Motor neuron (in vitro differentiated cells): ENCODE measurements at regions not wholly inside any gene's neighbourhood (a gene's known extent, or its start where the extent isn't known, plus 50 kb on each side); places are given as distances from the start of the nearest gene placed in this dataset.

Experiments
- ATAC-seq, 8 experiments: fragments of 200-7000 bp; cut with Tn5 transposase; replicated peaks in 6 of 8; 2 replicates each; pipeline ENCODE4 v1.8.0; 2021; ENCODE audit warnings: mild to moderate bottlenecking in 8 of 8, moderate library complexity in 8 of 8
- H3K27ac ChIP-seq, 2 donors: fragments of 250-450 bp; sonication (Bioruptor Pico); 2 replicates each; pipeline ENCODE4 v1.9.0; 2021; ENCODE audit warnings: antibody characterized with exemption in 2 of 2, mild to moderate bottlenecking in 2 of 2, moderate library complexity in 1 of 2
- H3K4me1 ChIP-seq, 2 donors: fragments of 250-450 bp; sonication (Bioruptor Pico); replicated peaks in 1 of 2; 2 replicates each; pipeline ENCODE4 v1.6.1; 2021; ENCODE audit warnings: antibody characterized with exemption in 2 of 2, mild to moderate bottlenecking in 2 of 2, moderate library complexity in 1 of 2
- H3K4me3 ChIP-seq, 5 donors: fragments of 250-450 bp; sonication (Bioruptor Pico); 2 replicates each; pipeline ENCODE4 v1.9.0; 2021; ENCODE audit warnings: antibody characterized with exemption in 5 of 5, mild to moderate bottlenecking in 5 of 5, moderate library complexity in 4 of 5
- WGBS, 10 experiments: fragments of 450-650 bp; shearing (Covaris generic); methylation state at CpG; one replicate each; pipeline ENCODE4 v1.0.0; 2022; 5-methylcytosine and 5-hydroxymethylcytosine counted together
- in situ Hi-C, 9 experiments: fragments of 400-800 bp; cut with MboI; loops; one replicate each; pipeline ENCODE4 v1.15.0; 2021; ENCODE audit warnings: low sequenced_read_pairs in 9 of 9, low pct_unique_long_range_greater_than_20kb in 2 of 9; ENCODE audit not compliant: unreplicated experiment in 9 of 9

DNA sequence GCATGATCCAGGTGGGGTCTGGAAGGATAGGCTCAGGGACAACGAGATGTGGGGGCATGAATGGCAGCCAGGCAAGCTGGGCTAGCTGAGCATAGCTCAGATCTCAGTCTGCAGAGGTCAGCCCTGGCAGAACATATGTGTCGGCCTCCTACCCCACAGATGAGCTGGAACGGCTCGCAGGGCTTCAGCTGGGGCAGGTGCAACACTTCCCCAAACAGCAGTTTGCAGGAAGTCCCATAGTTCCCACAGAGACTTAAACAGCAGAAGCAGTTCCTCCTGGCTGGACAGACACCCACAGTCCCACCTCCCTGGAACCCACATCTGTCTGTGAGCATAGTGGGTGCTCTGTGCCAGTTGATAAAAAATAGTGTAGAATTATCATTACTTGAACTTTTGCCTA is 404.6 kb downstream of the GADD45G start:
- no peak overlapping the region for H3K27ac ChIP-seq
- in situ Hi-C loops: loop anchor here in 1 of 9 experiments (25.0 kb wide), 1 partner anchor 103 kb away; no protein-coding TSS in a partner anchor
- H3K4me3 ChIP-seq: no peak overlapping the region
- no peak for ATAC-seq
- WGBS, 10 experiments: 29 to 100% (median 90%) methylated on average over 1 to 4 of the region's 4 CpGs; no CpG with 5 or more reads in 5 of the 10 experiments
- H3K4me1 ChIP-seq: peaks cover 0 to 4% of the 10 kb centered on the region in 2 donors

DNA sequence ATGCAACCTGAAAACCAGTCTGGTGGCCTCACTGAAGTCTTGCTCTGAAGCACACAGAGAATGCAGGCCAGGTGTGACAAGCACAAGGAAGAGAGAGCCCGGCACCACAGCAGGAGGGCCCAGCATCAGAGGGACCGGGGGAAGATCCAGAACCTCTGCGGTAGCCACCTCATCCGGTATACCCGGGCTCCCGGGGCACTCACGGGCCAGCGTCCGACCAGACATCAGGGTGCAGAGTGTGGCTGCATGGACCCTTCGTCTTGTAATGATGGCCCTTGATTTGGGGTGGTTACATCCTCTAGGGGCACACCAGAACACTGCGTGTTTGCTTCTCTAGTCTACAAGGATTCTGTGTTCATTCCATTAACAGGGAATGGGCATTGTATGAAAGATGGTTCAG is 406.0 kb downstream of the GADD45G start:
- peaks cover 0 to 4% of the 10 kb centered on the region in 2 donors for H3K4me1 ChIP-seq
- in situ Hi-C loops: loop anchor here in 1 of 9 experiments (25.0 kb wide), 1 partner anchor 102 kb away; no protein-coding TSS in a partner anchor
- H3K4me3 ChIP-seq: no peak overlapping the region
- no peak for ATAC-seq
- WGBS, 10 experiments: 24 to 98% (median 90%) methylated on average over 2 to 10 of the region's 11 CpGs; no CpG with 5 or more reads in 5 of the 10 experiments
- H3K27ac ChIP-seq: no peak overlapping the region

DNA sequence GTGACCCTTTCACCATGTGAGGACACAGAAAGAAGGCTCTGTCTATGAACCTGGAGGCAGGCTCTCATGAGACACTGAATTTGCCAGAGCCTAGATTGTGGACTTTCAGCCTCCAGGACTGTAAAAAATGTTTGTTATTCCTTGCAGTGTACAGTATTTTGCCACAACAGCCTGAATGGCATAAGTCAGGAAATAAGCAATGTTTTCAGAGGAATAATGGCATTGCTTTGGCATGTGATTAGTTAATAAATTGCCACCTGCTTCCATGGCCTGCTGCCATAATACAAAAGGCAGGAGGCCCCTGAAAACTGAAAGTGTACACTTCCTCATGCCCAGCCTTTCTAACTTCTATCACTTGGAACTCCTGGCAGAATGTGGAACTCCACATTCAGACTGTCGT is 408.1 kb downstream of the GADD45G start:
- Histone ChIP-seq H3K4me3 (no peak overlapping the region), H3K4me1 (peaks cover 0 to 4% of the 10 kb centered on the region in 2 donors), H3K27ac (no peak overlapping the region)
- no peak for ATAC-seq
- in situ Hi-C loops: loop anchor here in 1 of 9 experiments (25.0 kb wide), 1 partner anchor 99 kb away; no protein-coding TSS in a partner anchor
- 20 to 100% (median 80%) methylated on average over 1 of the region's 1 CpG; no CpG with 5 or more reads in 4 of the 10 experiments for WGBS, 10 experiments

GRCh38 chr9:90013778-90014177 is 409.0 kb downstream of the GADD45G start:
- no peak overlapping the region for H3K4me3 ChIP-seq
- in situ Hi-C loops: loop anchor here in 1 of 9 experiments (25.0 kb wide), 1 partner anchor 99 kb away; no protein-coding TSS in a partner anchor
- no peak overlapping the region for H3K27ac ChIP-seq
- H3K4me1 ChIP-seq: no peaks in the 10 kb centered on the region
- no peak for ATAC-seq
- WGBS, 10 experiments: 26 to 100% (median 73%) methylated on average over 1 to 6 of the region's 8 CpGs; no CpG with 5 or more reads in 3 of the 10 experiments

GRCh38 chr9:90014421-90014820 is 409.6 kb downstream of the GADD45G start:
- 80 to 96% (median 91%) methylated on average over 2 to 9 of the region's 9 CpGs; no CpG with 5 or more reads in 4 of the 10 experiments for whole genome bisulfite sequencing, 10 experiments
- no peak for ATAC-seq
- H3K4me3 ChIP-seq: no peak overlapping the region
- no peak overlapping the region for H3K27ac ChIP-seq
- in situ Hi-C loops: loop anchor here in 1 of 9 experiments (25.0 kb wide), 1 partner anchor 98 kb away; no protein-coding TSS in a partner anchor
- H3K4me1 ChIP-seq: no peaks in the 10 kb centered on the region

GRCh38 chr9:90016272-90016671 is 411.5 kb downstream of the GADD45G start:
- Histone ChIP-seq H3K27ac (no peak overlapping the region), H3K4me3 (no peak overlapping the region), H3K4me1 (no peaks in the 10 kb centered on the region)
- in situ Hi-C loops: loop anchor here in 1 of 9 experiments (25.0 kb wide), 1 partner anchor 96 kb away; no protein-coding TSS in a partner anchor
- 0 to 67% (median 38%) methylated on average over 1 of the region's 1 CpG; no CpG with 5 or more reads in 3 of the 10 experiments for WGBS, 10 experiments
- no peak for ATAC-seq

GRCh38 chr9:90017679-90018078 is 412.9 kb downstream of the GADD45G start:
- in situ Hi-C loops: loop anchor here in 1 of 9 experiments (25.0 kb wide), 1 partner anchor 95 kb away; no protein-coding TSS in a partner anchor

DNA sequence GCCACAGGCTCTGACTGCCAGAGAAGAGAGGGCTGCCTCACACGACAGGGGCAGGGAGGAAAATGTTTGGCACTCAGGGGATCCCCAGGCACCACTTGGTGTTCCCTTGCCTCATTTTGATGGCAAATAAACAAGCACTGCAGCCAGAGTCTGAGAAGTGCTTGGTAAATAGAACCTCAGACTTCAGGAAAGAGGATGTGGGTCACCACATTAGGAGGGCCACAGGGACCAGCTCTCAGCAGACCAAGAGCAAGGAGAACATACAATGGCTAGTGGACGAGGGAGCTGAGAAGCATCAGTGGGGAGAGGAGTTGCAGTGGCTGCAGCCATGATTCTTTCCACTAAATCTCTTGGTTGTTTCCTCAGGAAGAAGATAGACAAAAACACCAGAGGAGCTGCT is 413.9 kb downstream of the GADD45G start:
- no peak for ATAC-seq
- no peak overlapping the region for H3K27ac ChIP-seq
- in situ Hi-C loops: loop anchor here in 1 of 9 experiments (25.0 kb wide), 1 partner anchor 94 kb away; no protein-coding TSS in a partner anchor
- WGBS, 10 experiments: 0 to 100% (median 63%) methylated on average over 1 of the region's 2 CpGs; no CpG with 5 or more reads in 2 of the 10 experiments
- H3K4me1 ChIP-seq: no peaks in the 10 kb centered on the region
- H3K4me3 ChIP-seq: no peak overlapping the region

More at GRCh38 chr9:90017679-90018078, 412.9 kb downstream of the GADD45G start:
- Histone ChIP-seq H3K27ac (no peak overlapping the region), H3K4me3 (no peak overlapping the region), H3K4me1 (no peaks in the 10 kb centered on the region)
- ATAC-seq: no peak
- WGBS, 10 experiments: 67 to 100% (median 79%) methylated on average over 2 to 6 of the region's 7 CpGs; no CpG with 5 or more reads in 5 of the 10 experiments

GRCh38 chr9:90019626-90020025 is 414.8 kb downstream of the GADD45G start:
- H3K4me3 ChIP-seq: no peak overlapping the region
- ATAC-seq: no peak
- no peak overlapping the region for H3K27ac ChIP-seq
- H3K4me1 ChIP-seq: no peaks in the 10 kb centered on the region
- in situ Hi-C loops: loop anchor here in 1 of 9 experiments (25.0 kb wide), 1 partner anchor 93 kb away; no protein-coding TSS in a partner anchor
- WGBS, 10 experiments: 27 to 94% (median 80%) methylated on average over 2 to 7 of the region's 9 CpGs; no CpG with 5 or more reads in 2 of the 10 experiments

GRCh38 chr9:90020276-90020871 is 415.6 kb downstream of the GADD45G start:
- 0 to 84% (median 64%) methylated on average over 1 to 7 of the region's 7 CpGs for WGBS, 10 experiments
- Histone ChIP-seq H3K4me1 (no peaks in the 10 kb centered on the region), H3K4me3 (no peak overlapping the region), H3K27ac (no peak overlapping the region)
- in situ Hi-C loops: loop anchor here in 1 of 9 experiments (25.0 kb wide), 1 partner anchor 92 kb away; no protein-coding TSS in a partner anchor
- peak in 1 of 8 experiments; percentile 22 for ATAC-seq

DNA sequence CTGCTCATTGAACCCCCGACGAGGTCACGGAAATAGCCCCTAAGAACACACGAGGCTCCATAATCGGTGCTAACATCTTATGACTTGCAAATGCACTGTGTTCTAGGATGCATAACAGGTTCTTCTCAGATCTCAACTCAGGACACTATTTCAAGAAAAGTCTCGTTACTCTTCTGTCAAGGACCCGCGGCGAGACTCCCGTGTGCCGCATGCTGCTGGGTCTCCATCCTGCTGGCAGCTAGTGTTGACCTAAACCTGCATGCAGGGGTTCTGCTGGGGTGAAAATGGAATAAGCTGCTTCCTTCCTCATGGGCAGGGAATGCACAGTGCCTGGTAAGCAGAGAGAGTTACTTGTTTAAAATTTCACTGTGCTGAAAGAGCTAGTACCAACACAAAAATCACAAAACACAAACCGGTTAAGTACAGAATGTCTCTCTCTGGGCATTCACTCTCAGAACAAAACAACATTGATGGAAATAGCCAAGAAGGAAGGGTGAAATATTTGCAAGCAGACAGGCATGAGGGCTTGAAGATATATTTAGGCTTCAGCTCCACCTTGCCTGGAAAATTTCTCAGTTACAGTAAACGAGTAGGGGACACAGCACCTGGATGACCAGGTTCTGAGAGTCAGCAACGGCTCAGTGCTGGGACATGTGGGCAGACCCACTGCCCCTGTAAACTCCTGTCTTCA is 416.5 kb downstream of the GADD45G start:
- in situ Hi-C loops: loop anchor here in 1 of 9 experiments (25.0 kb wide), 1 partner anchor 91 kb away; no protein-coding TSS in a partner anchor
- Histone ChIP-seq H3K27ac (no peak overlapping the region), H3K4me1 (no peaks in the 10 kb centered on the region), H3K4me3 (no peak overlapping the region)
- 59 to 100% (median 85%) methylated on average over 1 to 13 of the region's 14 CpGs; no CpG with 5 or more reads in 1 of the 10 experiments for WGBS, 10 experiments
- no peak for ATAC-seq

GRCh38 chr9:90022474-90022873 is 417.7 kb downstream of the GADD45G start:
- no peak for ATAC-seq

More at GRCh38 chr9:90022474-90022873, 417.7 kb downstream of the GADD45G start:
- in situ Hi-C loops: loop anchor here in 1 of 9 experiments (25.0 kb wide), 1 partner anchor 90 kb away; no protein-coding TSS in a partner anchor
- H3K4me1 ChIP-seq: no peaks in the 10 kb centered on the region
- no peak overlapping the region for H3K4me3 ChIP-seq
- H3K27ac ChIP-seq: no peak overlapping the region
- 40 to 100% (median 100%) methylated on average over 1 to 3 of the region's 3 CpGs; no CpG with 5 or more reads in 5 of the 10 experiments for WGBS, 10 experiments
